SW 1271 (cell line): ENCODE measurements at regions not wholly inside any gene's neighbourhood (a gene's known extent, or its start where the extent isn't known, plus 50 kb on each side); places are given as distances from the start of the nearest gene placed in this dataset.

Experiments used
- DNase-seq, 2 experiments: peaks; one replicate each; lab custom pipeline; 2025; lab: John Stamatoyannopoulos, UW

DNA sequence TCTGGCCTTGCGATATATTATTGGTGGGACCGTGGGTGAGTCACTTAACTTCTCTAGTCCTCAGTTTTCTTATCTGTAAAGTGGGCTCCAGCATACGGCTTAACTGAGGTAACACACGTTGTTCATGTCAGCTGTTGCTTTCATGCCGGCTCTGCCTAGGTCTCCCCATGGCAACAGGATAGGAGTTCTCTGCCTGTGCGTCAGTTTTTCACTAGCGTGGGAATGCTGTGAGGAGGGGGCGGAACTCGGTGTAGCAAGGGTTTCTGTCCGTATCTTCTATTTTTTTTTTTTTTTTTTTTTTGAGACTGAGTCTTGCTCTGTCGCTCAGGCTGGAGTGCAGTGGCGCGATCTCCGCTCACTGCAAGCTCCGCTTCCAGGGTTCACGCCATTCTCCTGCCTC is 758.5 kb upstream of the RBFOX1 start:
- DNase-seq, result no peak

DNA sequence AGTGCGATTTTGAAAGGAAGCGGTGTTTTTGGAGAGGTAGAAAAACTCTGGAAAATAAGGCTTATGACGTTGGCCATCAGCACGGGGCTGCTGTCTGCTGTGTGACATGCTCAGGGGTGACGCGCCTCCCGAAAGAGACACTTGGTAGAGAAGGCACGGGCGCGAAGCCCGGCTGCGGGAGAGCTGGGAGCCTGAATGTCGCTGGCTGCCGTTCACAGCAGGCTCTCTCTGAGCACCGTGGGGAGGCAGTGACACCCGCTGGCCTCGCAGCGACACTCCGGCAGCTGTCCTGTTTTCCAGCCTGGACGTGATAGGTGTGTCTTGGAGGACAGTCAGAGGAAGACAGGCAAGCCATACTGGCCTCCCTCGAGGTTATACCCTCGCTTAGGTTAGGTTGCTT is 759.1 kb upstream of the RBFOX1 start:
- peak in 1 of 2 experiments; percentile 0 for DNase-seq

DNA sequence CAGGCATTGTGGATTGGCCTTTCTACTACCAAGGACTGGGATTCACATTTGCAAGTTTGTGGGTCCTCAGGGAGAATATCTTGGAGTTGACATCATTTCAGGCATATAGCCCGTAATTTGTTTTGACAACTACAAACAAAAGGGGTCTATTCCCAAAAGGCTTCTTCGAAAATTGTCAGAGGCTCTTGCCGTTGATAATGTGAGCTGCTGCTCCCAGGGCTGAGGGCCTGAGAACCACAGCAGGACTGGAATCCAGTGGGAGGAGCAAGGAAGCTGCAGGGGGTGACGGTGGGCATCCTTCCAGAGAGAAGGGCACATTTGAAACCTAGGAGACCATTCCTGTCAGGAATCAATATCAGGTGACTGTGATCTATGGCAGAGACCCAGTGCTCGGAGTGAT is 761.6 kb upstream of the RBFOX1 start:
- no peak for DNase-seq

DNA sequence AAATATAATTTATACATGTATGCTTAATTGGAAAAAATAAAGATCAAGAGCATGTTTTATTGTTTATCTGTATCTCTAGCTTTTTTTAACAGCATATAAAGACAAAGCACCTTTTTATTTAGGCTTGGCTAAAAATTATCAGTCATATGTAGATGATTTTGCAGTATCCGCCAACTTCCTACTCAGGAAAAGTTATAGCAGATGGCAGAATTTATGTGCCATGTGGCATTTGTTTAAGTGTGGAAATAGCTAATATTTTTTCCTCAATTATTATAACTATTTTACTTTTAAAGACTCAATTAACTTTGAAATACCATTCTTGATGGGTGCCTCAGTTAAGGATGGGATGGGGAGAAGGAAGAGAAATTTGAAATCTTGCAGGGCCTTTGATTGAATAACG is 762.1 kb upstream of the RBFOX1 start:
- no peak for DNase-seq

DNA sequence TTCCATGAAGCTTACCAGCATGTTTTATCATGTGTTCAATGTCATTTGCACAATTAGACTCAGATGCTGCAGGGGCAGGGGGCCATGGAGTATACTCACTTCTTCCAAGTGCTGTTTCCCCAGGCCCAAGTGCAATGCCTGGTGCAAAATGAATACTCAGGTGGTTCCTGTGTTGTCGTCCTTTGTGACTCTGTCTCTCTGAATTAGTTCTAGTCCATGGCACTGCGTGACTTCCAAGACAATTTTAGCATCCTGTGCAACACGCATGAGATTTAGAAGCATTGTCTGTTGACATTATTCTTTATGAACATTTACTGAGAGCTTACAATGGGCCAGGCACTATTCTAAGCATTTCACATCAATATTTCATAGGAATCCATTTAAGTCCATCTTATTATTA is 769.7 kb upstream of the RBFOX1 start:
- DNase-seq, result no peak

DNA sequence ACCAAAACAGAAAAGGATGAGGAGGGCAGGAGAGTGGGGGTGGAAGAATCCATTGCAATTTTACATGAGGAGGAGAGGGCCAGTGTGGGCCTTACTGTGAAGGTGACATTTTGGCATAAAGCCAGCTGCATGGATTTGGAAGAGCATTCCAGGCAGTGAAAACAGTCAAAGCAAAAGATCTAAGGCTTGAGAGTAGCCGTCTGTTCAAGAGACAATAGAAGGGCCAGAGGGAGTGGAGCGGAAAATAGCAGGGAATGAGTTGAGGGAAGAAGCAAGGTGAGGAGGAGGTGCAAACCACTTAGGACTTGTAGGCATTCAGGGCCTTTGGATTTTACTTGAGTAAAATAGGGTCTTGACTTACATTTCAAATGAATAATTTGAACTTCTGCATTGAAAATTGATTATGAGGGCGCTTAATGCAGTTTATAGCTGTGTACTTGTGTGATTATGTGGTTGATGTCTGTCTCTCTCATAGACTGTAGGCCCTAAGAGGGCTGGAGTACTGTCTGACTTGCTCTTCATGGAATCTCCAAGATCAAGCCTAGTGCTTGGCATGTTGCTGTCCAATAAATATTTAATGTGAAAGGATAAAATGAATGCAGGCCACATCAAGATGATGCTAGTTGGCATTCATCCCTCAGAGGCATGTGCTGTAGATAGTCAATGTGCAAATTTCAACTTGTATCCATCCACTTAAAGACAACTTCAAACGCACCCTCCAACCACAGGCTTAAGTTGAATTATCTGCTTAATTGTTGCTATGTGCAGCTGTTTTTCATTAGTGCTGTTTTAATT is 772.1 kb upstream of the RBFOX1 start:
- DNase-seq, result no peak

DNA sequence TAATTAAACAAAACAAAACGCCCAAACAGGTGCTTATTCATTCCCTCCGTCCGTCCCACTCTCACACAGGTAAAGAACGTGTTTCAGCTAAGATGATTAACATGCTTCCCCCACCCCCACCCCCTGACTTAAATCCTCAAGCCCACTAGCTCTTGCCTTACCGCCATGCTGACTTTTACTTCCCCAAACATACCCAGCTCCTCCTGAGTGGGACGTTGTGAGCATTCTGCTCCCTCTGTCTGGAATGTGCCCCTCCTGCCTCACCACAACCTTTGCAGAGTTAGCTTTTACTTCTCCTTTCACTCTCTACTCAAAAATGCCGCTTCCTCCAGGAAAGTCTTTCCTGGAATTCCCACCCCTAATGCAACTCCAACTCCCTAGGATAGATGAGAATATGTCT is 774.0 kb upstream of the RBFOX1 start:
- no peak for DNase-seq

DNA sequence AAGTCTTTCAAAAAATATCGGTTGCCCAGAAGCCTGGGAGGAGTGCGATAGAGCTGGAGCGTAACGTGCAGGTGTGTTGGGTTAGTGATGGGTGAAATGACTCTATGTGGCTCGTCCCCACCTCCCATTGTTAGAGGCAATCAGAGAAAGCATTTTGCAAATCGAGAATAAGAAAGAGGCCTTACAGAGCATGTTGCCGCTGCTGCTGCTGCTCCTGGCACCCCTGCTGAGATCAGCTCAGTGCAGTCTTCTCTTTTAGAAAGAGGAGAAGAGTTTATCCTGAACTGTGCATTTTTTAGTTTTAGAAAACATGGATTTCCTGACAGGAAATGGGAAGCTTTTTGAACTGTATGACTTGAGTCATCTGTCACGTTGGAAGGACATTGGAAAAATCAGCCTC is 774.5 kb upstream of the RBFOX1 start:
- DNase-seq, result no peak

DNA sequence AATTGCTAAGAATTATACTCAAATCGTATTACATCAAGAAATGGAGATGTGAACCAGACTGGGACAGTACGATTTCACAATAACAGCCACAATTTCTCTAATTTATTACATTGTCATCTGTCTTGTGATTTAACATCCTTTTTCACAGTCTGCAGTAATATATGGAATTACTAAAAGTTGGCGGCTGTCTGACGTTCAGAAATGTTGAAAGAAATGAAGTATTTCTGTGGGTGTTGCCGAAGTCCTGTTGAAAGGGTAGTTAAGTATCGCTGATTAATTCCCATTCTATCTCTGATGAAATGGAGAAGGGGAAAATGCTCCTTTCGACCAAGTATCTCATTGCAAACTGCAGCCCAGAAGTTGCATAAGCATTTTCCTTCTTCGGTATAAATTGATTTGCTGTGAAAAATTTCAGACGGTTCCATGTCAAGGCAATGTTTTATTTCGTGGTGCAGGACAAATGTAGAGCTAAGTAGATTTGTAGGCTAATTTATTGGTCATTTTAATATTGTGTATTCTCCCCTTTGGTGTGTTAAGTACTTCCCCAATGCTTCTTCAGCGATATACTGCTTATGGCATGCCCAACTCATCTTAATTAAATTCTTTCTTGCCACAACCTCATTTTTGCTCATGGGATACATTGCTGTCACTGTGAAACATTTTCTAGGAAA is 775.2 kb upstream of the RBFOX1 start:
- no peak for DNase-seq

DNA sequence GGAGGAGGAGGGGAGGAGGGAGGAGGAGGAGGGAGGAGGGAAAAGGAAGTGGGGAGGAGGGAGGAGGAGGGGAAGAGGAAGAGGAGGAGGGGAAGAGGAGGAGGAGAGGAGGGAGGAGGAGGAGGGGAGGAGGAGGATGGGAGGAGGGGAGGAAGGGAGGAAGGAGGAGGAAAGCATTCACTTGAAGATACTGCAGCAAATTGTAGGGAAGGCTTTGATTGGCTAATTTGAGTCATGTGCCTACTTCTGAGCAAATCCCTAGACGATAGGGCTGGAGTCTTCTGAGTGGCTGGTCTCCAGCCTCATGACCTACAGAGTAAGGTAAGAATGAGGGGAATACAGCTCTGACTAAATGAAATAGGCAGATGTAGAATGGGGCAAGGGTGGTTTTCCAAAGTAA is 783.2 kb upstream of the RBFOX1 start:
- no peak for DNase-seq

DNA sequence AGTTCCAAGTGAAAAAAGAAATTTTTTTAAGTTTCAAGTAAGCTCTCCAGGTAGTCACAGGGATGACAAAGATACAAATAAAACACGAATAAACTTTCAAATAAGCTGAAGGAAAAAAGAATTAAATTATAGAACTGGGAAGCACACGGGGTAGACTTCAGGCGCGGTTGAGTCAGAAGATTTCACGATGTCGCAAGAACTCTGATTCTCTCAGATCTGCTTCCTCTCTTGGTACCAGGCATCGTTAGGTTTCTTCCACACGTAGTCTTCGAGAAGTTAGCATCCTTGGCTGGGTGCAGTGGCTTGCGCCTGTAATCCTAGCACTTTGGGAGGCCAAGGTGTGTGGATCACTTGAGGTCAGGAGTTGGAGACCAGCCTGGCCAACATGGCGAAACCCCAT is 784.1 kb upstream of the RBFOX1 start:
- DNase-seq, result no peak

DNA sequence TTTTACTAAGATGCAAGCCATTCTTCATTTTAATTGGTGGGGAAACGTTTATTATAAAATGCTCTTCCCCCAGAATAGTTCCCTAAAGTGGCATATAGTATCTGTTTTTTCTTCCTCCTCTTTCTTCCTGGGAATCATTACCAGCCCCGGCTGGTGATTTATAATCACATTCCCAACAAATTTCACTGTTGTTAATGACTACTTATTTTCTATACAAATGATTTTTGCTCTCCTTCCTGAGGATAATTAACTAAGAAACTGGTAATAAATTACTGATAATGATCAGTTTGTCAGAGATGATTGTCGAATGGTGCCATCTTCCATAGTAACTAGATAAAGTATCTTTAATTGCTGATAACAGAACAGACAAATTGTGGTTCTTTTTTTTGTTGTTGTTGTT is 785.5 kb upstream of the RBFOX1 start:
- DNase-seq, result no peak

DNA sequence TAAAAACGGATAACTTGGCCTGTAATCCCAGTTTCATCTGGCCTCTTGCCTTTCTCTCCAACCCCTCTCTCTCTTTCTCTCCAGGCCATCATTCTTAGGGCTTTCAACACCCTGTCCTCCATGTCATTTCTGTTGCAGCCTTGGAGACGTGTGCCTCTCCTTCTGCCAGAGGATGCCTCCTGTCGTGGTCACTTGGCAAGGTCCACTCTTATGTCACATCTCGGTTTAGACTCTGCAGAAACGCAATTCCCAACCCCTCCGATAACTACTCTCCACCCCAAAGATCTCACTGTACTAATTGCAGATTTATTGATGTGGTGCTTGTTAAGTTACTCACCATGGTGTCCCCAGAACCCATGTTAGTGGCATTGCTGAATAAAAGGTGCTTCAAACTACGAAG is 787.3 kb upstream of the RBFOX1 start:
- DNase-seq, result no peak

DNA sequence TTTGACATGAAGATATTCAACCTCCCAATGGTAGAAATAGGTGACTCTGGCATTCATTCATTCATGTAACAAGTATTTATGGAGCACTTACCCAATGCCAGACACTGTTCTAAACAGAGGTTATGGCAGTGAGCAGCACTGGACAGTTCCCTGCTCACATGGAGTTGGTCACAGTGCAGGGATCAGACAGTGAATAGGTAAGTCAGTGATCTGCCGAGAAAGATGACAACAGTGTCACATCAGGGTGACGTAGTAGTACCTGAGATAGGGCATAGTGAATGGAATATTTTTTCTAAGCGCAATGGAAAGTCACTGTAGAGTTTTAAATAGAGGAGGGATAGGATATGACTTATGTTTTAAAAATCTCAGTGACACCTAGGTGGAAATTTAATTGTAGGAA is 791.4 kb upstream of the RBFOX1 start:
- no peak for DNase-seq

DNA sequence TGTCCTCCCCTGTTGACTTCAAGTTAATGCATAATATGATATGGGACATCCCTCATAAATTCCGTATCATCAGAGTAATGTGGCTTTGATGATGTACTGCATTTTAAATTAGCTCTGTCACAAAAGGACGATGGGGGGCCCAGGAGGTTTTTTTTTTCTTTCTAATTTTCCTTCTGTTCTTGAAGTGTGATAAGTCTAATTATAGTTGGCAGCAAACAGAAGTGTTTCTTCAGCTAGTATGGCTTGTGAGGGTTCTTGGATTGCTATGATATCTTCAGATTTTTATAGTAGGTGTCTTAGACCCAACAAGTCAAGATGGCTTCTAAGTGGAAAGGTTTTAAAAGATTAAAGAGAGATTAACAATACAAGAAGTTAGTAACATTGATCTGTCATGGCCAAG is 796.2 kb upstream of the RBFOX1 start:
- DNase-seq, result no peak

DNA sequence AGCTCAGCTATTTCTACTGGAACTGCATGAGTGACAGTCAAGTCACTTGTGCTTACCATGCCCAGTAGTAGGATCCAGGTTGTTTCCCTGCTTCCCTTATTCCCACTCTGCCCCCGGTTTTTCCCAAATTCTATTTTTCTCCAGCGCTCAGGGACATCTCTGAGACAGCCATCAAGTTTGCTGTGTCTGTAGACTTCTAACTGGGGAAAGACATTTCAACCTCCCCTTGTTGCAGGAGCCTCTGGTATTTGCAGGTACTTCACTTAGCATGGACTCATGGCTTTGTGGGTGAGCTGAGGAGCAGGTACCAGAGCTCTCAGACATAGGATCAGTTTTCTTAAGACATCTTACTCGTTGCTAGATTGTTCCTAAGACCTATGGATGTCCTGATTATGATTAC is 801.6 kb upstream of the RBFOX1 start:
- no peak for DNase-seq

DNA sequence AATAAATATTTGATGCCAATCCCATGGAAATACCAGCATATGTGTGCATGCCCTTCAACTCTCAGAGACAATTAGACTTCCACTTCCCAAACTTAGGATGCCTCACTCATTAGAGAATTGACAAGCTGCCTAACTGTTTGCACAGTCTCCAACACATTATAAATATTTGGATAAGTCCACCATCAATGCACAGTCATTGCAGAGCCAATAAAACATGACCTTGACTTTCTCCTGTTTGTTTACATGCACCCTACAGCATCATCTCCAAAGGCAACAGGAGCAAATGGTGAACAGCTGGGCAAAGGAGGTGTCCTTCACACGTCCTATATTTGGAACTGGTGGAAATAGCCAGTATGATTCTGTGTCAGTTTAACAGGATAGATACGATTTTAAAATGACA is 804.4 kb upstream of the RBFOX1 start:
- no peak for DNase-seq

DNA sequence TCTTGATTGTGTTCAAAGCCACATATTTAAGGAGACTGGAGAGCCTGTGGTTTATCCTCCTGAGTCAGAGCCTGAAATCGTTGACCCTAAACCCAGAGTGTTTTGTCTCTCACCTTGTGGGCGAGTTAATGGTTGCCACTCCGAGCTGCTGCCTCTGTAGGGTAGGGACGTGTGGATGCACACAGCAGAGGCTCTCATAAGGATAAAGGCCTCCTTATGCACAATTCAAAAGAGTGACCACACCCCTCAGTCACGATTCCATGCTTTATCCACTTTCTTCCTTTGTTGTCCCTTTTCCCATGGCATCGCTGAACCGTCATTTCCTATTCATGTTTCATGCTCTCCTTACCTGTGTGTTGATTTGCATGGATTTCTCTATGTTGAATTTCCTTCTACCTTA is 805.0 kb upstream of the RBFOX1 start:
- no peak for DNase-seq

DNA sequence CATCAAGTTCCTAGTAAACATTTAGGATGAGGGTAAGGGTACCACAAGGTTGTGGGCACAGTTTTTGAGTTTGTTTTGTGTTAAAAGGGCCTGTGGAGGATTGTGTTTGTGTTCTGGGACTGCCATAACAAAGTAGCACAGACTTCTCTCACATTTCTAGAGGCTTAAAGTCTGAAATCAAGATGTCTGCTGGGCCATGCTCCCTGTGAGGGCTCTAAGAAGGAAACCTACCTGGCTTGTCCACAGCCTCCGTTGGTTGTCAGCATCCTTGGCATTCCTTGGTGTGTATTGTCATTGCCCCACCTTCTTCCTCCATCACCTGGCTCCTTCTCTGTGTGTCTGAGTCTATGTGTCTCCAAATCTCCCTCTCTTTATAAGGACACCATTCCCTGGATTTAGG is 808.1 kb upstream of the RBFOX1 start:
- no peak for DNase-seq

DNA sequence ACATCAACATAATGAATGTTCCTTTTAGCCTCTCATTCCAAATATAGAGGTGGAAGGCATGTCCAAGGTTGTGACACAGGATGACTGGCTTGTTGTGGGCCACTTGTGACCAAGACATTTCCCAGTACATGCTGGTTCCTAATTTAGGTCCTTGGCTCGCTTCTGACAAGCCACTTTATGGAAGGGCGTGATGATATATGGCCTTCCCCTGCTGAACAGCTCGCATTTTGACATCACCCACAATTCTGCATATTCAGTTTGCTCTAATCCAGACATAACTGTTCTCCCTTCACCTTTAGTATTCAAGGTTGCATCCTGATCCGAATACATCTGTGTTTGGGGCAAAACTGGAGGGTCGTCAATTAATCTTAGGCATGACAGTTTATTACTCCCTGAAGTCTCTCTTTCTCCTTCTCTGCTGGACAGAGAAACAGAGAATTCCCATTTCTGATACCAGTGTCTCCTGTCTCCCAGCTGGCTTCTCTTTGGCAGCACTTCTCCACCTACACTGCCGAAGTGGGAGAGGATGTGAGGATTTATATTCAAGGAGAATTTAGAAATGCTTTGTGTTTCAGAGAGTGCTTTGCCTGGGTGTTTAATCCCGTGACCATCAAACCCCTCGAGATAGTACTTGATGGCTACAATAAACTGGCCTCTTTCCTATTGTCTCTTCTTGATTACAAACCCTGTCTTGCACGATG is 815.5 kb upstream of the RBFOX1 start:
- DNase-seq, result no peak

DNA sequence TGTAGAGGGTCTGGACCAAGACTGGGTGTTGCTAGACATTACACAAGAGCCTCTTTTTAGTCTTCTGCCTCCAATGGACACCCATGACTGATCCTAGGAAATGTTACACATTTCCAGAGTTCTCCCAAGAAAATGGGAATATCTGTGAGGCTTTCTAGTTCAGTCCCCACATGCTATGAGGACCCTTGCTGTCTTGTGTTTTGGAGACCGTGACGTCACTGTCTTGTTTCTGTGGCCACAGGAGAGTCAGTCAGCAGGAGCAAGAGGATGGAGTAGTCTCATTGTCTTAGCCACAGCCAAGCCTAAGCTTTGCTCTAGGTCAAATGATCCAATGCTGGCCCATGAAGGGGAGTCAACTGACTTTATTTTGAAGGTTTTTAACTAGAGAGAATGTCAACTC is 820.1 kb upstream of the RBFOX1 start:
- DNase-seq, result no peak

DNA sequence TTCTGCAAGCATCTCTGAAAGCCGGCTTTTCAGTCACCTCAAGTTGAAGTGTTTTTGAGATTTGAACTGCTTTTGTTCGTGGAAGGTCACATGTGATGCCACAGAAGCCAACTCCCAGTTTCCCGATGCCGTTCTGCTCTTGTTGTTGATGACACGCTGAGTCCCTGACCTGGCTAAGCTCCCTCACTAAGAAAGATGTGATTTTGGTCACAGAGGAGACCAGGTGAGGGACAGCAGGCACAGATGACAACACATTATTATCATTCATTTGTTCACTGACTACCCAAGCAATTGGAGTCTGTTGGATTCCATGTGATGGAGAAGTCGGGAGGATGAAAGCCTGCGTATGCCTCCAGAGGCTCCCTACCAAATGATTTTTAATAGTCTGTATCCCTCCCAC is 822.4 kb upstream of the RBFOX1 start:
- DNase-seq, result no peak

DNA sequence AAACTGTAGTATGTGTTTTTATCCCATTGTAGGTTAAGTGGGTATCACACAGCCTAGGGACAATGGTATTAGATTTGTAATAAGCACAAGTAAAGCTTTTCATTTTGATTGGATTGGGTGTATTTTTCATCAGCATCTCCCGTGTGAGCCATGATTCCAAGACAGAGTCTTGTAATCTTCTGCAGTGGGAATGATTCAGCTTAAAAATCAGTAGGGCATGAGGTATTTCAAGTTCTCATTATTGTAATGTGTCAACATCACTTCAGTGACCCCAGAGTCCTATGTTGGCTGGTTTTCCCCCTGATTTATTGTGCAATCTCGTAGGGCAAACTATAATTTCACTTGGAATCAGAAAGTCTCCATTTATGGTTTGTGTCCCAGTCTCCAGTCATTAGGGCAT is 833.2 kb upstream of the RBFOX1 start:
- no peak for DNase-seq
